ENCODE measurements at regions not wholly inside any gene's neighbourhood (a gene's known extent, or its start where the extent isn't known, plus 50 kb on each side); places are given as distances from the start of the nearest gene placed in this dataset.

GRCh38 chr10:89924261-89924660 is 222.9 kb downstream of the KIF20B start:
- H2BK12ac ChIP-seq (ENCODE audit: low read length): no peak overlapping the region
- no peak overlapping the region for H3K23ac ChIP-seq (ENCODE audit: low read depth, low read length, poor library complexity)
- no peak overlapping the region for H3K4ac ChIP-seq (ENCODE audit: low read length)
- no peak overlapping the region for H3K4me3 ChIP-seq (ENCODE audit: low read length in 2 of 2)
- H3K4me1 ChIP-seq (ENCODE audit: control insufficient read depth in 2 of 2, insufficient read depth in 1 of 2, low read depth in 1 of 2, low read length in 2 of 2): no peaks in the 10 kb centered on the region
- H2BK5ac ChIP-seq (ENCODE audit: low read length): no peak overlapping the region
- no peak overlapping the region for H3K4me2 ChIP-seq (ENCODE audit: insufficient read depth, low read length, poor library complexity, severe bottlenecking)
- no peak overlapping the region for H3K27ac ChIP-seq (replicated peaks; ENCODE audit: low read length)
- H2BK15ac ChIP-seq (ENCODE audit: low read length): no peak overlapping the region
- H3K79me1 ChIP-seq (ENCODE audit: low read depth, low read length): no peaks in the 10 kb centered on the region
- no peak overlapping the region for H3K14ac ChIP-seq (ENCODE audit: low read length)
- H3K9ac ChIP-seq (ENCODE audit: low read depth, low read length, poor library complexity): no peak overlapping the region
- DNase-seq (ENCODE audit: low spot score): no peak
- no peak overlapping the region for H2AK5ac ChIP-seq (ENCODE audit: low read depth, low read length)
- no peaks in the 10 kb centered on the region for H3K27me3 ChIP-seq (ENCODE audit: control insufficient read depth in 3 of 3, insufficient read depth in 3 of 3, low read depth in 1 of 3, low read length in 3 of 3)
- no peak overlapping the region for H2AFZ ChIP-seq (ENCODE audit: low read length)
- no CpG with 5 or more reads among the region's 1 CpG for WGBS, 2 donors (ENCODE audit: extremely low coverage in 2 of 2, insufficient read length in 2 of 2, insufficient replicate concordance in 1 of 2)
- no peak overlapping the region for H4K91ac ChIP-seq (ENCODE audit: low read depth, low read length, poor library complexity)
- no peak overlapping the region for H3K18ac ChIP-seq (ENCODE audit: low read length)
- no peaks in the 10 kb centered on the region for H3K9me3 ChIP-seq (replicated peaks in 1 of 2; ENCODE audit: control insufficient read depth in 2 of 2, insufficient read depth in 1 of 2, low read depth in 1 of 2, low read length in 2 of 2)
- no peaks in the 10 kb centered on the region for H3K36me3 ChIP-seq (replicated peaks in 1 of 2; ENCODE audit: control insufficient read depth in 2 of 2, insufficient read depth in 2 of 2, low read length in 2 of 2)
- H2BK120ac ChIP-seq (ENCODE audit: low read depth, low read length): no peak overlapping the region
- no peak overlapping the region for H4K8ac ChIP-seq (ENCODE audit: low read depth, low read length)

- no CpG with 5 or more reads among the region's 2 CpGs for WGBS, 2 donors (ENCODE audit: extremely low coverage in 2 of 2, insufficient read length in 2 of 2, insufficient replicate concordance in 1 of 2)
- H4K91ac ChIP-seq (ENCODE audit: low read depth, low read length, poor library complexity): no peak overlapping the region
Observed at GRCh38 chr10:89926736-89927135, 225.3 kb downstream of the KIF20B start.

GRCh38 chr10:89929282-89930026 is 228.1 kb downstream of the KIF20B start:
- no peak overlapping the region for H2BK12ac ChIP-seq (ENCODE audit: low read length)
- WGBS, 2 donors (ENCODE audit: extremely low coverage in 2 of 2, insufficient read length in 2 of 2, insufficient replicate concordance in 1 of 2): no CpG with 5 or more reads among the region's 8 CpGs
- H3K27ac ChIP-seq (replicated peaks; ENCODE audit: low read length): no peak overlapping the region

More at GRCh38 chr10:89926736-89927135, 225.3 kb downstream of the KIF20B start:
- no peak overlapping the region for H3K14ac ChIP-seq (ENCODE audit: low read length)
- no peak overlapping the region for H2BK12ac ChIP-seq (ENCODE audit: low read length)
- H3K4me1 ChIP-seq (ENCODE audit: control insufficient read depth in 2 of 2, insufficient read depth in 1 of 2, low read depth in 1 of 2, low read length in 2 of 2): no peaks in the 10 kb centered on the region
- no peak overlapping the region for H2BK5ac ChIP-seq (ENCODE audit: low read length)
- H3K4ac ChIP-seq (ENCODE audit: low read length): no peak overlapping the region
- H3K9me3 ChIP-seq (replicated peaks in 1 of 2; ENCODE audit: control insufficient read depth in 2 of 2, insufficient read depth in 1 of 2, low read depth in 1 of 2, low read length in 2 of 2): no peaks in the 10 kb centered on the region
- no peaks in the 10 kb centered on the region for H3K36me3 ChIP-seq (replicated peaks in 1 of 2; ENCODE audit: control insufficient read depth in 2 of 2, insufficient read depth in 2 of 2, low read length in 2 of 2)
- no peak overlapping the region for H3K4me2 ChIP-seq (ENCODE audit: insufficient read depth, low read length, poor library complexity, severe bottlenecking)
- no peak overlapping the region for H3K9ac ChIP-seq (ENCODE audit: low read depth, low read length, poor library complexity)
- H2AFZ ChIP-seq (ENCODE audit: low read length): no peak overlapping the region
- no peak overlapping the region for H3K4me3 ChIP-seq (ENCODE audit: low read length in 2 of 2)
- no peaks in the 10 kb centered on the region for H3K27me3 ChIP-seq (ENCODE audit: control insufficient read depth in 3 of 3, insufficient read depth in 3 of 3, low read depth in 1 of 3, low read length in 3 of 3)
- H3K23ac ChIP-seq (ENCODE audit: low read depth, low read length, poor library complexity): no peak overlapping the region
- no peak for DNase-seq (ENCODE audit: low spot score)
- H3K79me1 ChIP-seq (ENCODE audit: low read depth, low read length): no peaks in the 10 kb centered on the region
- no peak overlapping the region for H4K8ac ChIP-seq (ENCODE audit: low read depth, low read length)
- no peak overlapping the region for H2BK15ac ChIP-seq (ENCODE audit: low read length)
- no peak overlapping the region for H3K27ac ChIP-seq (replicated peaks; ENCODE audit: low read length)
- H2AK5ac ChIP-seq (ENCODE audit: low read depth, low read length): no peak overlapping the region
- H3K18ac ChIP-seq (ENCODE audit: low read length): no peak overlapping the region
- no peak overlapping the region for H2BK120ac ChIP-seq (ENCODE audit: low read depth, low read length)

GRCh38 chr10:89937494-89937893 is 236.1 kb downstream of the KIF20B start:
- H2BK12ac ChIP-seq (ENCODE audit: low read length): no peak overlapping the region
- no peak overlapping the region for H3K4me3 ChIP-seq (ENCODE audit: low read length in 2 of 2)
- H3K79me1 ChIP-seq (ENCODE audit: low read depth, low read length): no peaks in the 10 kb centered on the region
- no peak overlapping the region for H3K27ac ChIP-seq (replicated peaks; ENCODE audit: low read length)
- no peak overlapping the region for H4K8ac ChIP-seq (ENCODE audit: low read depth, low read length)
- no peak overlapping the region for H2BK120ac ChIP-seq (ENCODE audit: low read depth, low read length)
- no peak overlapping the region for H2BK15ac ChIP-seq (ENCODE audit: low read length)
- H3K23ac ChIP-seq (ENCODE audit: low read depth, low read length, poor library complexity): no peak overlapping the region
- H4K91ac ChIP-seq (ENCODE audit: low read depth, low read length, poor library complexity): no peak overlapping the region
- H3K4me1 ChIP-seq (ENCODE audit: control insufficient read depth in 2 of 2, insufficient read depth in 1 of 2, low read depth in 1 of 2, low read length in 2 of 2): no peaks in the 10 kb centered on the region
- H3K14ac ChIP-seq (ENCODE audit: low read length): no peak overlapping the region
- no CpG with 5 or more reads among the region's 3 CpGs for WGBS, 2 donors (ENCODE audit: extremely low coverage in 2 of 2, insufficient read length in 2 of 2, insufficient replicate concordance in 1 of 2)
- no peak overlapping the region for H3K4me2 ChIP-seq (ENCODE audit: insufficient read depth, low read length, poor library complexity, severe bottlenecking)
- peaks cover 0 to 2% of the 10 kb centered on the region in 2 donors for H3K9me3 ChIP-seq (replicated peaks in 1 of 2; ENCODE audit: control insufficient read depth in 2 of 2, insufficient read depth in 1 of 2, low read depth in 1 of 2, low read length in 2 of 2)
- no peak for DNase-seq (ENCODE audit: low spot score)
- no peak overlapping the region for H2AFZ ChIP-seq (ENCODE audit: low read length)
- no peaks in the 10 kb centered on the region for H3K27me3 ChIP-seq (ENCODE audit: control insufficient read depth in 3 of 3, insufficient read depth in 3 of 3, low read depth in 1 of 3, low read length in 3 of 3)
- no peak overlapping the region for H2BK5ac ChIP-seq (ENCODE audit: low read length)
- no peak overlapping the region for H3K18ac ChIP-seq (ENCODE audit: low read length)
- no peak overlapping the region for H3K4ac ChIP-seq (ENCODE audit: low read length)
- no peak overlapping the region for H2AK5ac ChIP-seq (ENCODE audit: low read depth, low read length)
- H3K36me3 ChIP-seq (replicated peaks in 1 of 2; ENCODE audit: control insufficient read depth in 2 of 2, insufficient read depth in 2 of 2, low read length in 2 of 2): no peaks in the 10 kb centered on the region
- H3K9ac ChIP-seq (ENCODE audit: low read depth, low read length, poor library complexity): no peak overlapping the region

More at GRCh38 chr10:89929282-89930026, 228.1 kb downstream of the KIF20B start:
- no peak overlapping the region for H2BK5ac ChIP-seq (ENCODE audit: low read length)
- H3K4me3 ChIP-seq (ENCODE audit: low read length in 2 of 2): no peak overlapping the region
- no peak overlapping the region for H4K8ac ChIP-seq (ENCODE audit: low read depth, low read length)
- no peaks in the 10 kb centered on the region for H3K79me1 ChIP-seq (ENCODE audit: low read depth, low read length)
- no peak overlapping the region for H2AFZ ChIP-seq (ENCODE audit: low read length)
- H2BK120ac ChIP-seq (ENCODE audit: low read depth, low read length): no peak overlapping the region
- no peak for DNase-seq (ENCODE audit: low spot score)
- H3K27me3 ChIP-seq (ENCODE audit: control insufficient read depth in 3 of 3, insufficient read depth in 3 of 3, low read depth in 1 of 3, low read length in 3 of 3): no peaks in the 10 kb centered on the region
- H3K23ac ChIP-seq (ENCODE audit: low read depth, low read length, poor library complexity): no peak overlapping the region
- H3K14ac ChIP-seq (ENCODE audit: low read length): no peak overlapping the region
- H3K9ac ChIP-seq (ENCODE audit: low read depth, low read length, poor library complexity): no peak overlapping the region
- no peaks in the 10 kb centered on the region for H3K36me3 ChIP-seq (replicated peaks in 1 of 2; ENCODE audit: control insufficient read depth in 2 of 2, insufficient read depth in 2 of 2, low read length in 2 of 2)
- H3K4me2 ChIP-seq (ENCODE audit: insufficient read depth, low read length, poor library complexity, severe bottlenecking): no peak overlapping the region
- no peak overlapping the region for H2BK15ac ChIP-seq (ENCODE audit: low read length)
- no peak overlapping the region for H2AK5ac ChIP-seq (ENCODE audit: low read depth, low read length)
- H3K18ac ChIP-seq (ENCODE audit: low read length): no peak overlapping the region
- no peaks in the 10 kb centered on the region for H3K4me1 ChIP-seq (ENCODE audit: control insufficient read depth in 2 of 2, insufficient read depth in 1 of 2, low read depth in 1 of 2, low read length in 2 of 2)
- H3K9me3 ChIP-seq (replicated peaks in 1 of 2; ENCODE audit: control insufficient read depth in 2 of 2, insufficient read depth in 1 of 2, low read depth in 1 of 2, low read length in 2 of 2): no peaks in the 10 kb centered on the region
- H4K91ac ChIP-seq (ENCODE audit: low read depth, low read length, poor library complexity): no peak overlapping the region
- H3K4ac ChIP-seq (ENCODE audit: low read length): no peak overlapping the region

Measured in neuronal stem cell (in vitro differentiated cells).